ENCODE measurements at regions not wholly inside any gene's neighbourhood (a gene's known extent, or its start where the extent isn't known, plus 50 kb on each side); places are given as distances from the start of the nearest gene placed in this dataset.

GRCh38 chr5:147997486-147997885, 66.3 kb upstream of the SPINK5 start:
- WGBS (ENCODE audit: insufficient coverage): 80% methylated on average over 1 of the region's 3 CpGs
- H3K27ac ChIP-seq (ENCODE audit: insufficient read depth in 1 of 2, low read depth in 1 of 2, low read length in 2 of 2, poor library complexity in 1 of 2, severe bottlenecking in 2 of 2): no peak overlapping the region

GRCh38 chr5:147996379-147996778, 67.4 kb upstream of the SPINK5 start:
- CTCF ChIA-PET: no interaction called here

More at GRCh38 chr5:147997486-147997885, 66.3 kb upstream of the SPINK5 start:
- Histone ChIP-seq H3K4me1 (ENCODE audit: control extremely low read depth in 1 of 4, control insufficient read depth in 4 of 4, insufficient read depth in 4 of 4, low read length in 3 of 4) (no peaks in the 10 kb centered on the region), H3K27me3 (replicated peaks in 2 of 5; ENCODE audit: control insufficient read depth in 4 of 5, insufficient read depth in 5 of 5, low read length in 4 of 5) (no peaks in the 10 kb centered on the region), H3K36me3 (ENCODE audit: control insufficient read depth in 4 of 4, insufficient read depth in 4 of 4, low read length in 3 of 4) (no peaks in the 10 kb centered on the region), H3K4me3 (ENCODE audit: control insufficient read depth in 1 of 7, extremely low read depth in 1 of 7, insufficient read depth in 4 of 7, low read depth in 2 of 7, low read length in 6 of 7) (no peak overlapping the region), H3K9me3 (ENCODE audit: control extremely low read depth in 1 of 5, control insufficient read depth in 4 of 5, insufficient read depth in 2 of 5, low read depth in 1 of 5, low read length in 4 of 5) (peaks cover 0 to 28% (median 14%) of the 10 kb centered on the region in 5 experiments)
- CTCF ChIA-PET: no interaction called here
- POLR2A ChIA-PET: no interaction called here
- no peak for DNase-seq

GRCh38 chr5:147995846-147996245, 67.9 kb upstream of the SPINK5 start:
- Histone ChIP-seq H3K4me3 (ENCODE audit: control insufficient read depth in 1 of 7, extremely low read depth in 1 of 7, insufficient read depth in 4 of 7, low read depth in 2 of 7, low read length in 6 of 7) (no peak overlapping the region), H3K9me3 (ENCODE audit: control extremely low read depth in 1 of 5, control insufficient read depth in 4 of 5, insufficient read depth in 2 of 5, low read depth in 1 of 5, low read length in 4 of 5) (peaks cover 0 to 15% (median 3%) of the 10 kb centered on the region in 5 experiments), H3K27me3 (replicated peaks in 2 of 5; ENCODE audit: control insufficient read depth in 4 of 5, insufficient read depth in 5 of 5, low read length in 4 of 5) (no peaks in the 10 kb centered on the region), H3K4me1 (ENCODE audit: control extremely low read depth in 1 of 4, control insufficient read depth in 4 of 4, insufficient read depth in 4 of 4, low read length in 3 of 4) (no peaks in the 10 kb centered on the region), H3K36me3 (ENCODE audit: control insufficient read depth in 4 of 4, insufficient read depth in 4 of 4, low read length in 3 of 4) (no peaks in the 10 kb centered on the region), H3K27ac (ENCODE audit: insufficient read depth in 1 of 2, low read depth in 1 of 2, low read length in 2 of 2, poor library complexity in 1 of 2, severe bottlenecking in 2 of 2) (no peak overlapping the region)
- ChIA-PET POLR2A (no interaction called here), CTCF (no interaction called here)
- 78% methylated on average over 1 of the region's 4 CpGs for WGBS (ENCODE audit: insufficient coverage)
- no peak for DNase-seq

More at GRCh38 chr5:147996379-147996778, 67.4 kb upstream of the SPINK5 start:
- H3K27ac ChIP-seq (ENCODE audit: insufficient read depth in 1 of 2, low read depth in 1 of 2, low read length in 2 of 2, poor library complexity in 1 of 2, severe bottlenecking in 2 of 2): no peak overlapping the region
- no peaks in the 10 kb centered on the region for H3K36me3 ChIP-seq (ENCODE audit: control insufficient read depth in 4 of 4, insufficient read depth in 4 of 4, low read length in 3 of 4)
- WGBS (ENCODE audit: insufficient coverage): 90% methylated on average over 2 of the region's 5 CpGs
- no peak overlapping the region for H3K4me3 ChIP-seq (ENCODE audit: control insufficient read depth in 1 of 7, extremely low read depth in 1 of 7, insufficient read depth in 4 of 7, low read depth in 2 of 7, low read length in 6 of 7)
- POLR2A ChIA-PET: no interaction called here
- H3K9me3 ChIP-seq (ENCODE audit: control extremely low read depth in 1 of 5, control insufficient read depth in 4 of 5, insufficient read depth in 2 of 5, low read depth in 1 of 5, low read length in 4 of 5): peaks cover 0 to 18% (median 7%) of the 10 kb centered on the region in 5 experiments
- H3K27me3 ChIP-seq (replicated peaks in 2 of 5; ENCODE audit: control insufficient read depth in 4 of 5, insufficient read depth in 5 of 5, low read length in 4 of 5): no peaks in the 10 kb centered on the region
- no peak for DNase-seq
- no peaks in the 10 kb centered on the region for H3K4me1 ChIP-seq (ENCODE audit: control extremely low read depth in 1 of 4, control insufficient read depth in 4 of 4, insufficient read depth in 4 of 4, low read length in 3 of 4)

- no peaks in the 10 kb centered on the region for H3K27me3 ChIP-seq (replicated peaks in 2 of 5; ENCODE audit: control insufficient read depth in 4 of 5, insufficient read depth in 5 of 5, low read length in 4 of 5)
- ChIA-PET POLR2A (no interaction called here), CTCF (no interaction called here)
- H3K9me3 ChIP-seq (ENCODE audit: control extremely low read depth in 1 of 5, control insufficient read depth in 4 of 5, insufficient read depth in 2 of 5, low read depth in 1 of 5, low read length in 4 of 5): no peaks in the 10 kb centered on the region
- H3K36me3 ChIP-seq (ENCODE audit: control insufficient read depth in 4 of 4, insufficient read depth in 4 of 4, low read length in 3 of 4): no peaks in the 10 kb centered on the region
- H3K4me3 ChIP-seq (ENCODE audit: control insufficient read depth in 1 of 7, extremely low read depth in 1 of 7, insufficient read depth in 4 of 7, low read depth in 2 of 7, low read length in 6 of 7): no peak overlapping the region
- H3K4me1 ChIP-seq (ENCODE audit: control extremely low read depth in 1 of 4, control insufficient read depth in 4 of 4, insufficient read depth in 4 of 4, low read length in 3 of 4): no peaks in the 10 kb centered on the region
- DNase-seq: no peak
- H3K27ac ChIP-seq (ENCODE audit: insufficient read depth in 1 of 2, low read depth in 1 of 2, low read length in 2 of 2, poor library complexity in 1 of 2, severe bottlenecking in 2 of 2): no peak overlapping the region
Measured at GRCh38 chr5:147989994-147990393, 73.8 kb upstream of the SPINK5 start.

- H3K36me3 ChIP-seq (ENCODE audit: control insufficient read depth in 4 of 4, insufficient read depth in 4 of 4, low read length in 3 of 4): no peaks in the 10 kb centered on the region
- no CpG with 5 or more reads among the region's 1 CpG for WGBS (ENCODE audit: insufficient coverage)
- CTCF ChIA-PET: no interaction called here
- H3K27me3 ChIP-seq (replicated peaks in 2 of 5; ENCODE audit: control insufficient read depth in 4 of 5, insufficient read depth in 5 of 5, low read length in 4 of 5): no peaks in the 10 kb centered on the region
- no peak overlapping the region for H3K4me3 ChIP-seq (ENCODE audit: control insufficient read depth in 1 of 7, extremely low read depth in 1 of 7, insufficient read depth in 4 of 7, low read depth in 2 of 7, low read length in 6 of 7)
- no peak for DNase-seq
- POLR2A ChIA-PET: no interaction called here
- H3K4me1 ChIP-seq (ENCODE audit: control extremely low read depth in 1 of 4, control insufficient read depth in 4 of 4, insufficient read depth in 4 of 4, low read length in 3 of 4): no peaks in the 10 kb centered on the region
- no peak overlapping the region for H3K27ac ChIP-seq (ENCODE audit: insufficient read depth in 1 of 2, low read depth in 1 of 2, low read length in 2 of 2, poor library complexity in 1 of 2, severe bottlenecking in 2 of 2)
- H3K9me3 ChIP-seq (ENCODE audit: control extremely low read depth in 1 of 5, control insufficient read depth in 4 of 5, insufficient read depth in 2 of 5, low read depth in 1 of 5, low read length in 4 of 5): no peaks in the 10 kb centered on the region
Measured at GRCh38 chr5:147989239-147989638, 74.5 kb upstream of the SPINK5 start.

GRCh38 chr5:147986134-147986757, 77.5 kb upstream of the SPINK5 start:
- POLR2A ChIA-PET: no interaction called here
- CTCF ChIA-PET: no interaction called here
- H3K27ac ChIP-seq (ENCODE audit: insufficient read depth in 1 of 2, low read depth in 1 of 2, low read length in 2 of 2, poor library complexity in 1 of 2, severe bottlenecking in 2 of 2): no peak overlapping the region

GRCh38 chr5:147985608-147986007, 78.2 kb upstream of the SPINK5 start:
- WGBS (ENCODE audit: insufficient coverage): 100% methylated on average over 3 of the region's 5 CpGs
- CTCF ChIA-PET: no interaction called here
- POLR2A ChIA-PET: no interaction called here

More at GRCh38 chr5:147986134-147986757, 77.5 kb upstream of the SPINK5 start:
- Histone ChIP-seq H3K9me3 (ENCODE audit: control extremely low read depth in 1 of 5, control insufficient read depth in 4 of 5, insufficient read depth in 2 of 5, low read depth in 1 of 5, low read length in 4 of 5) (no peaks in the 10 kb centered on the region), H3K27me3 (replicated peaks in 2 of 5; ENCODE audit: control insufficient read depth in 4 of 5, insufficient read depth in 5 of 5, low read length in 4 of 5) (no peaks in the 10 kb centered on the region), H3K36me3 (ENCODE audit: control insufficient read depth in 4 of 4, insufficient read depth in 4 of 4, low read length in 3 of 4) (no peaks in the 10 kb centered on the region), H3K4me1 (ENCODE audit: control extremely low read depth in 1 of 4, control insufficient read depth in 4 of 4, insufficient read depth in 4 of 4, low read length in 3 of 4) (no peaks in the 10 kb centered on the region), H3K4me3 (ENCODE audit: control insufficient read depth in 1 of 7, extremely low read depth in 1 of 7, insufficient read depth in 4 of 7, low read depth in 2 of 7, low read length in 6 of 7) (no peak overlapping the region)
- no peak for DNase-seq
- no CpG with 5 or more reads among the region's 2 CpGs for WGBS (ENCODE audit: insufficient coverage)

More at GRCh38 chr5:147985608-147986007, 78.2 kb upstream of the SPINK5 start:
- no peak for DNase-seq
- Histone ChIP-seq H3K27me3 (replicated peaks in 2 of 5; ENCODE audit: control insufficient read depth in 4 of 5, insufficient read depth in 5 of 5, low read length in 4 of 5) (no peaks in the 10 kb centered on the region), H3K9me3 (ENCODE audit: control extremely low read depth in 1 of 5, control insufficient read depth in 4 of 5, insufficient read depth in 2 of 5, low read depth in 1 of 5, low read length in 4 of 5) (no peaks in the 10 kb centered on the region), H3K27ac (ENCODE audit: insufficient read depth in 1 of 2, low read depth in 1 of 2, low read length in 2 of 2, poor library complexity in 1 of 2, severe bottlenecking in 2 of 2) (no peak overlapping the region), H3K4me3 (ENCODE audit: control insufficient read depth in 1 of 7, extremely low read depth in 1 of 7, insufficient read depth in 4 of 7, low read depth in 2 of 7, low read length in 6 of 7) (no peak overlapping the region), H3K36me3 (ENCODE audit: control insufficient read depth in 4 of 4, insufficient read depth in 4 of 4, low read length in 3 of 4) (no peaks in the 10 kb centered on the region), H3K4me1 (ENCODE audit: control extremely low read depth in 1 of 4, control insufficient read depth in 4 of 4, insufficient read depth in 4 of 4, low read length in 3 of 4) (no peaks in the 10 kb centered on the region)
